ENCODE measurements at regions not wholly inside any gene's neighbourhood (a gene's known extent, or its start where the extent isn't known, plus 50 kb on each side); places are given as distances from the start of the nearest gene placed in this dataset.

- TF ChIP-seq CTCF (IDR thresholded peaks at IDR 0.05; ENCODE audit: low read depth, low read length, missing input control), result no peak
- TF ChIP-seq GABPA (IDR thresholded peaks at IDR 0.05 in 1 of 2, conservative IDR thresholded peaks at IDR 0.05 in 1 of 2), result no peak
- TF ChIP-seq RAD21 (IDR thresholded peaks at IDR 0.05), result no peak
- TF ChIP-seq RXRA (IDR thresholded peaks at IDR 0.05), result no peak
- no peak for TF ChIP-seq REST (IDR thresholded peaks at IDR 0.05)
- no peak for TF ChIP-seq YY1 (IDR thresholded peaks at IDR 0.05)
- no peak for TF ChIP-seq EGR1 (IDR thresholded peaks at IDR 0.05; ENCODE audit: low read depth in 2 of 2)
- TF ChIP-seq ATF3 (IDR thresholded peaks at IDR 0.05), result no peak
- TF ChIP-seq TAF1 (conservative IDR thresholded peaks at IDR 0.05), result no peak
- no peak for TF ChIP-seq ZBTB33 (IDR thresholded peaks at IDR 0.05)
These were observed 154.5 kb downstream of the MYCN start for GRCh38 chr2:16094811-16095210.
